ENCODE measurements at regions not wholly inside any gene's neighbourhood (a gene's known extent, or its start where the extent isn't known, plus 50 kb on each side); places are given as distances from the start of the nearest gene placed in this dataset.

DNA sequence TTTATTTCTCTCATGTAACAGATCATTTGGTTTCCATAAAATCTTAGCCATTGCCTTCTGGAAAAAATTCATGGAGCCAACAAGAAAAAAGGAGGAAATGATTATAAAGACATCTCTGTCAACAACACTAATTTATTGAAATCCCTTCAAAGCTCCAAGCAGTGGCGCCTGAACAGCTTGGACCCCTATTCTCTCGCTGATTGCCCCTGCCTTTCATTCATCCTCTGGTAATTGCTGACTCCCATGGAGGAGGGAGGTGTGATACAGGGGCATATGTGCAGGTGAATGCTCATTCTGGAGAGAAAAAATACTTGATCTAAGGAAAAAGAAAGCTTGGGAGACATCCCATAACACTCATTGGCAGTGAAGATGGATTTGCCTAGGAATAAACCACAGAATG, 345.5 kb downstream of the FGFR2 start:
- no peak for DNase-seq (ENCODE audit: low read depth, low spot score)
- in situ Hi-C loops (cut with HindIII; ENCODE audit: low sequenced_read_pairs) = no loop called here
- no peak overlapping the region for H3K4me3 ChIP-seq (ENCODE audit: low read depth, low read length)
- TF ChIP-seq, protein P1, sequence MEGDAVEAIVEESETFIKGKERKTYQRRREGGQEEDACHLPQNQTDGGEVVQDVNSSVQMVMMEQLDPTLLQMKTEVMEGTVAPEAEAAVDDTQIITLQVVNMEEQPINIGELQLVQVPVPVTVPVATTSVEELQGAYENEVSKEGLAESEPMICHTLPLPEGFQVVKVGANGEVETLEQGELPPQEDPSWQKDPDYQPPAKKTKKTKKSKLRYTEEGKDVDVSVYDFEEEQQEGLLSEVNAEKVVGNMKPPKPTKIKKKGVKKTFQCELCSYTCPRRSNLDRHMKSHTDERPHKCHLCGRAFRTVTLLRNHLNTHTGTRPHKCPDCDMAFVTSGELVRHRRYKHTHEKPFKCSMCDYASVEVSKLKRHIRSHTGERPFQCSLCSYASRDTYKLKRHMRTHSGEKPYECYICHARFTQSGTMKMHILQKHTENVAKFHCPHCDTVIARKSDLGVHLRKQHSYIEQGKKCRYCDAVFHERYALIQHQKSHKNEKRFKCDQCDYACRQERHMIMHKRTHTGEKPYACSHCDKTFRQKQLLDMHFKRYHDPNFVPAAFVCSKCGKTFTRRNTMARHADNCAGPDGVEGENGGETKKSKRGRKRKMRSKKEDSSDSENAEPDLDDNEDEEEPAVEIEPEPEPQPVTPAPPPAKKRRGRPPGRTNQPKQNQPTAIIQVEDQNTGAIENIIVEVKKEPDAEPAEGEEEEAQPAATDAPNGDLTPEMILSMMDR (IDR thresholded peaks at IDR 0.05; ENCODE audit: low read depth, low read length) = no peak

DNA sequence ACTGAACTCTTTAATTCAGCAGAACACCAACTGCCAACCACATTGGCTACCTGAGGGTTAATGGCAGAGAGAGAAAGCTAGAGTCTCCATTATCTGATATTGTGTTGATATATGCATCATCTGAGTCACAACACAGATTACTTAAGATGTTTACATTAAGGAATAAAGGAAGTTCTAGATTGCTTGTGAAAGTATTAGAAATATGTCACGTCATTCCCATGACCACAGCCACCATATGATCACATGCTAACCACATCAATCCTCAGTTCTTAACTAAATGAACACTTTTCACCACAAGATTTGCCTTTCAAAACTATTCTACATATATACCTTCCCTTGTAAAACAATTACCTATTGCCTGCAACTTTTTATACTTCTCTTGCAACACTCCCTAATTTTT, 337.9 kb downstream of the FGFR2 start:
- in situ Hi-C loops (cut with HindIII; ENCODE audit: low sequenced_read_pairs) = no loop called here

DNA sequence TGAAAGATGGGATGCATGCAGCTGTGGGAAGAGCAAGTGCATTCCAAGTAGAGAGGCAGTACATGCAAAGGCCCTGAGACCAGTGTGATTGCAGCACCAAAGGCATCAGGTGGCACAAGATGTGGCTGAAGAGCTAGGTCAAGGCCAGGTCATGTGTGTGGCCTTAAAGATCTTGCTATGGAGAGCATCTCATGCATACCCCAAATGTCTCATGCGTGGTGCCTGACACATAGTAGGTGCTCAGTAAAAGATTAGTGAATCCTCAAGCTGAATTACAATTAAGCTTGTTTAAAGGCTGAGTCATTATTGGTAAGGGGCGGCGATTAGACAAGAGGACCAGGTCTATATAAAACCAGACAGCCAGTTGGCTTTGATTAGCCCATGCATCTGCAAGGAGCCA, 336.6 kb downstream of the FGFR2 start:
- DNase-seq (ENCODE audit: low read depth, low spot score) = no peak
- TF ChIP-seq, protein P1 (IDR thresholded peaks at IDR 0.05; ENCODE audit: low read depth, low read length) = no peak
- in situ Hi-C loops (cut with HindIII; ENCODE audit: low sequenced_read_pairs) = no loop called here
- no peak overlapping the region for H3K4me3 ChIP-seq (ENCODE audit: low read depth, low read length)

More for the DNA sequence above, 337.9 kb downstream of the FGFR2 start:
- TF ChIP-seq, protein P1 (IDR thresholded peaks at IDR 0.05; ENCODE audit: low read depth, low read length) = no peak
- no peak overlapping the region for H3K4me3 ChIP-seq (ENCODE audit: low read depth, low read length)
- no peak for DNase-seq (ENCODE audit: low read depth, low spot score)

DNA sequence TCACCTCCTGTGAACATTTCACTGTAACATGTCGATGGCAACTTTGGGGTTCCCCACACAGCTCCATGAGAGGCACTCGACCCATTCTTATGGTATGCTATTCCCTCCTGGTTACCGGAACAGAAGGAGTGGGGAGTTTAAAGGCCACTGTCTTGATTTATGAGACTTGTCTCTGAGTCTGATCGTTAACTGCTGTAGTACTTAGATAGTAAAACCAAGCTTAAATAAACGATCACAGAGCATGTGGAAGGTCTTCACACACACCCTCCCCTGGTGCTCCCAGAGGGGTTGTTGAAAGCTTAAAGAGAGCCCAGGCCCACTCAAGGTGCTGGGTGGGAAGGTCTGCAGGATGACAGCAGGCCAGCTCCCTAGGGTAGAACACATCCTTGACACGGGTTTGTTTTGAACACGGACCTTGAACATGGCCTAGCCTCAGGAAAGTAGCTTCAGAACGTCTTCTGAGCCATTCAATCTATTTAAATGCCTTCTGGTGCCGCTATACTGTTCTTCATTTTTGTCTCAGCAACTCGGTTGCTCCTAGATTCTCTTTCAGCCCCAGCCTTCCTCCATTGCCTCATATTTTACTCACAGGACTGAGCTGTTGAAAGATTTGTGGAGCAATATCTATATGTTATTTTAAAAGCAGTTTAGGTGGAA, 335.3 kb downstream of the FGFR2 start:
- no peak overlapping the region for H3K4me3 ChIP-seq (ENCODE audit: low read depth, low read length)
- in situ Hi-C loops (cut with HindIII; ENCODE audit: low sequenced_read_pairs) = no loop called here
- no peak for DNase-seq (ENCODE audit: low read depth, low spot score)
- TF ChIP-seq, protein P1 (IDR thresholded peaks at IDR 0.05; ENCODE audit: low read depth, low read length) = no peak

DNA sequence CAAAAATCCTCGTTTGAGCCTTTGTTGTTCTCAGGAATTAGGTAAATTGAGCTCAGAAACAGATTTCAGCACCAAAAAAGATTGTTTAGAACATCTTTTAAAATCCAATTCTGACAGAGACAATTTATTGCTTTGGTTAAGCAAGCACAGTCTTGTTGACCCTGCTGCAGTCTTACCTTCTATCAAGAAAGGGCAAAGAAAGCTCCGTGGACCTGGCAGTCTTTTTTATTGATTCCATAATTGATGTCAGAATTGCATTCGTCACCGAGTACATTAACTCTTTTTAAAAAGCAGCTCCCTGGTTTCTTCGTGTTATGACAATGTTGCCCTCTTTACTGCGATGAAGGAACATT, 334.8 kb downstream of the FGFR2 start:
- DNase-seq (ENCODE audit: low read depth, low spot score) = no peak
- H3K4me3 ChIP-seq (ENCODE audit: low read depth, low read length) = no peak overlapping the region
- in situ Hi-C loops (cut with HindIII; ENCODE audit: low sequenced_read_pairs) = no loop called here
- TF ChIP-seq, protein P1 (IDR thresholded peaks at IDR 0.05; ENCODE audit: low read depth, low read length) = no peak

DNA sequence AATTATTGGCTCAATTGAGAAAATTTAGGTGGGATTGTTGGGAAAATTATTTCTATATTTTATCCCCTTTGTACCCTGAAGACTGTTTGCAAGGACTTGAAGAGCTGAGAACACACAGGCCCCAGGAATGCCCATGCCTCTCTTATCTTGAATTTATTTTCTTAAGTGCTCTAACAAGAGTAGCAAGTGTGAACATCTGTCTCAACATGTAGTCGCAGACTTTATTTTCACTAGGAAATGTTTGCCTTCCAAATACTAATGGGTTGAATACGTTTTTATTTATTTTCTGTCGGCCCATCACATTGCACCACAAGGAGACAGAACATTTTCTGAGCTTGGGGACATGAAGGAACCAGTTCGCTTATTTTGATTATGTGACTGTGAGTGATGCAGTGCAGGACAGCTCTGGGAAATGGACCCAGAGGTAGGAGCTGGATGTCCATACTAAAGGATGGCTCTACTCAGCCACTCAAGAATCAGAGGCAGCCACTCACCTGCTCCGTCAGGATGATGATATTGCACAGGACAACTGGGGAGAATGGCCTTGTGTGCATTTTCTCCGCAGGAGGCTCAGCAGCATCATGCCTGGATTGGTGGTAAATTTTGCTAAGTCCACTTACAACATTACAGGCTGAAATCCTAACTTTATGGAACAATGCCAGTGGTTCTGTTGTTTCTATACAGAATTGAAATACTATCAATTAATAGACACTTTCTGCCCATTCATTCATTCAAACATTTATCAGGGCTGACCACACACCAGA, 332.7 kb downstream of the FGFR2 start:
- in situ Hi-C loops (cut with HindIII; ENCODE audit: low sequenced_read_pairs) = no loop called here
- H3K4me3 ChIP-seq (ENCODE audit: low read depth, low read length) = no peak overlapping the region
- TF ChIP-seq, protein P1 (IDR thresholded peaks at IDR 0.05; ENCODE audit: low read depth, low read length) = no peak
- DNase-seq (ENCODE audit: low read depth, low spot score) = no peak

Data from astrocyte of the spinal cord (primary cell).